HG03558 (cell line): ENCODE measurements at regions not wholly inside any gene's neighbourhood (a gene's known extent, or its start where the extent isn't known, plus 50 kb on each side); places are given as distances from the start of the nearest gene placed in this dataset.

Experiments
- ATAC-seq: cut with Tn5 transposase; IDR thresholded peaks from one replicate; pipeline ENCODE4 v1.9.1; 2021; ENCODE audit warnings: moderate number of reproducible peaks; ENCODE audit not compliant: unreplicated experiment; ENCODE audit errors: extremely low read depth

DNA sequence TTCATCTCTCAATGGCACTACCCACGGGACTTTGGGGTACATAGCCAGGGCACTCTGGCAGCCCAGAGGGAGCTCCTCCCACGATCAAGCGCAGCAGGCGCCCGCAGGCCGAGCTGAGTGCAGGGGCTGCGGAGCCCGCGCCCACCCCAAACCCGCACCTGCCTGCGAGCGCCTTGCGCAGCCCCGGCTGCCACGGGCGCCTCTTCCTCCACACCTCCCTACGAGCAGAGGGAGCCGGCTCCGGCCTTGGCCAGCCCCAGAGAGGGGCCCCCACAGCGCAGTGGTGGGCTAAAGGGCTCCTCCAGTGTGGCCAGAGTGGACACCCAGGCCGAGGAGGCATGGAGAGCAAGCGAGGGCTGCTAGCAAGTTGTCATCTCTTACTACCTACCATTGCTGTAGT, 165.2 kb downstream of the UBE2E3 start:
- ATAC-seq = no peak

- ATAC-seq = no peak
Measured at GRCh38 chr2:181146171-181146570, 165.8 kb downstream of the UBE2E3 start.

DNA sequence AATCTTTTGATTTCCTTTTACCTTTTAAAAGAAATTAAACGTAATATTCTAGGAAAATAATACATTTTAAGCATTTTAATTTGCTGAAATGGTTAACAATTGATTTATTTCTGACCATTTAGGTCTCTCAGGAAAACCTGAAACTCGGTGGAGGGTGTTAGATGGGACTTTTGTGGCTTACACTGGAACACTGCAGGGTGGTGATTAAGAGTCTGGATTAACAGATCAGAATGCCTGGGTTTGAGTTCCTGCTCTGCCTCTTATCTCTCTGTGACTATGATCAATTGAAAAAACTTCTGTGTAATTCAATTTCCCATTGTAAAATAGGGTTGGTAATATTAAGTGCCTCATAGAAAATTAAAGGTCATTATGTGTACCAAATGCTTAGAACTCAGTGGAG, 168.7 kb downstream of the UBE2E3 start:
- ATAC-seq = no peak

- no peak for ATAC-seq
Measured at GRCh38 chr2:181152226-181152625, 171.8 kb downstream of the UBE2E3 start.

DNA sequence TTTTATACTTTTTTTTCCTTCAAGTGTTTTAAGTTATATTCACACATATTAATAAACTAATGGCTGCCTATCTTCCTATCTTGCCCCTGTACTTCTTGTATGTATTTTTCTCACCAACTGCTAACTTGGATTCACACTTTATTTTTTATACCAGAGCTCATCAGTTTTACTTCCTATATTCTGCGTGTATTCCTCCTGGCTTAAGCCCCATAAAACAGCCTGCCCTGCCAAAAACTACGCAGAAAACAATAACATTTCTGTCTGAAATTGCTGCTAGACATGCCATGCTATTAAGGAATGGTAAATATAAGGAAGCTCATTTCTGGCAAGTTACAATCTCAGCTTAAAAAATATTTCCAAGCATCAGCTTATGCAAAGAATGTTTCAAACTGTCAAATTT, 172.3 kb downstream of the UBE2E3 start:
- ATAC-seq = no peak

GRCh38 chr2:181153886-181154285, 173.5 kb downstream of the UBE2E3 start:
- no peak for ATAC-seq

DNA sequence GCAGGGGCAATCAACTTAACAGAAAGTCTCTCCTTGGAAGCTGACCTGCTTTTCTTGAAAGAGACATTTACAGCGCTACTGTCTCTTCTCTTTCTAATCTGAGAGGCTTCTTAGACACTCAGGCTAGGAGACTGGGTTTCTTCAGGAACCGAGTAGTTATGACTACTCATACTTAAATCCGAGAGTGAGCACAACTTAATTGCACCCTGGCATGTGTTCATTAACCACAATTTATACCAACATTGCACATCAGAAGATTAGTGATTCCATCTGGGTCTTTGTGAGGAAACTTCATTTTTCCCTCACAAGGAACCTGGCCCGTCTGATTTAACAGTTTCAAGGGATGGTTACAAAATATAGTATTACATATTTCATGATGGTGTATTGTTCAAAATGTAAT, 176.9 kb downstream of the UBE2E3 start:
- no peak for ATAC-seq

DNA sequence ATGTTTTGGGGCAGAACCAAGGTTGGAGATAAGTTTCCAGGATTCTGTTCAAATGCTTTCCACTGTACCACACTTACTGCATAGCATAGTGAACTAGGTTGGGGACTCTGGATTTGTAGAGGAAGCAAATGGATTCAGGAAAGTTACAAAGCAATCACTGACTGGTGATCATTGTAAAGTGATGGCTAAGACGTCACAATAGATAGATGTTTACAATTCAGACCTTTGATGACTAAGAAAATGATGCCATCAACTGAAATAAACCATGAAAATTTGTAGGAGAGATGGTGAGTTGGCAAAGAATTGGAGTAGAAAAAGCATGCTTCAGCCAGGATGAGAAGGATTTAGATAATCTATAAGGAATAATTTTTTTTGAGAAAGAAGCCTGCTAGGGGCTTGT, 178.0 kb downstream of the UBE2E3 start:
- ATAC-seq = no peak

DNA sequence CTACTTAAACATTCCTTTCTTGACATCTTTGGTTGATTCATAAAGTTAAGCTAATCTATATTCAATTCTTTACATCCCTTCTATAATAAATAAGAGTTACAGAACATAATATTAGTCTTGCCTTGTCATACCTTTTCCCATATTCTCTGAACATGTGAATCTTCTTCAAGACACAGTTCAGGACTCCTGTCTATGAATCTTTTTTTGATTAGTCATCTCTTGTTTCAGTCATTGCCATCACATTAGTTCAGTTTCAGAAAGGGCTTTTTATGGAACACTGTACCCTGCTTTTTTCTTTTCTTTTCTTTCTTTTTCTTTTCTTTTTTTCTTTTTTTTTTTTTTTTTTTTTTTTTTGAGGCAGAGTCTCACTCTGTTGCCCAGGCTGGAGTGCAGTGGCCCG, 181.2 kb downstream of the UBE2E3 start:
- no peak for ATAC-seq

DNA sequence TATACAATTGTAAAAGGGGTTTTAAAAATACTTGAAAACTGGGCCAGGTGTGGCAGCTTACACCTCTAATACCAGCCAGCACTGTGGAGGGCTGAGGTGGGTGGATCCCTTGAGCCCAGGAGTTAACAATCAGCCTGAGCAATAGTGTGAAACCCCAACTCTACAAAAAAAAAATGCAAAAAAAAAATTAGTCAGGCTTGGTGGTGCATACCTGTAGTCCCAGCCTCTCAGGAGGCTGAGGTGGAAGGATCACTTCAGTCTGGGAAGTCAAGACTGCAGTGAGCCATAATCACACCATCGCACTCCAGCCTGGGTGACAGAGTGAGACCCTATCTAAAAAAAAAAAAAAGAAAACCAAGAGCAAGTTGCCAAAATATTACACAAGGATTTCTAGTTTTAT, 182.7 kb downstream of the UBE2E3 start:
- ATAC-seq = no peak

DNA sequence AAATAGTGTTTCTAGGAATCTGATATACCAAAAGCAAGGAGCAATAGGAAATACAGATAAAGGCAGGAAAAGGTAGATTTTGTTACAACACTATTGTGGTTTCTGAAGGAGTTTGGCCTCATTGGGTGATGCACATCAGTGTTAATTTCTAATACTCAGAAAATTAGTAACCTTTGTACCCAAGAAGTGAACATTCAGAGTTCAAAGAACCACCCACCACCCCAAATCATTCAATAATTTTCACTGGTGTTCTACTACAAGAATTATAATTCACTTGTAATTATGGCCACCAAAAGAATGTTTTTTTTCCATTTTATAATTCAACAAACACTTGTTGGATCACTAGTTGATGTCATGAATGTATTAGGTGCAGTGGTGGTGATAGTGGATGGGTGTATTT, 183.3 kb downstream of the UBE2E3 start:
- no peak for ATAC-seq

DNA sequence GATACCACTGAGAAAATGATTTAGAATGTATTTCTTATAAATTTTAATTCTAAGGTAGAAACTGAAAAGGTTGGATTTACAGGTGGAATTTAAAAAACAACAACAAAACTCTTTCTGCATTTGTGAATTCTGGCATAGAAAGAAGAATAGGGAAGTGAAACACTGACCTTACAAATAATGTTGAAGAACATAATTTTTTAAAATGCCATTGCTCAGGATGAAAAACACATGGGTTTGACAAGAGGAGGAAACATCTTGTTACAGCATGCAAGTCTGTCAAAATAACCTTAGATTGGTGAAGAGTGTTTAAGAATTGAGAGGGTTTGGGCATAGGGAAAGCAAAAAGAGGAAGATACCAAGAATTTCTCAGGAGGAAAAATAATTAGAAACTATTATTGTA, 184.3 kb downstream of the UBE2E3 start:
- peak; percentile 51 for ATAC-seq

DNA sequence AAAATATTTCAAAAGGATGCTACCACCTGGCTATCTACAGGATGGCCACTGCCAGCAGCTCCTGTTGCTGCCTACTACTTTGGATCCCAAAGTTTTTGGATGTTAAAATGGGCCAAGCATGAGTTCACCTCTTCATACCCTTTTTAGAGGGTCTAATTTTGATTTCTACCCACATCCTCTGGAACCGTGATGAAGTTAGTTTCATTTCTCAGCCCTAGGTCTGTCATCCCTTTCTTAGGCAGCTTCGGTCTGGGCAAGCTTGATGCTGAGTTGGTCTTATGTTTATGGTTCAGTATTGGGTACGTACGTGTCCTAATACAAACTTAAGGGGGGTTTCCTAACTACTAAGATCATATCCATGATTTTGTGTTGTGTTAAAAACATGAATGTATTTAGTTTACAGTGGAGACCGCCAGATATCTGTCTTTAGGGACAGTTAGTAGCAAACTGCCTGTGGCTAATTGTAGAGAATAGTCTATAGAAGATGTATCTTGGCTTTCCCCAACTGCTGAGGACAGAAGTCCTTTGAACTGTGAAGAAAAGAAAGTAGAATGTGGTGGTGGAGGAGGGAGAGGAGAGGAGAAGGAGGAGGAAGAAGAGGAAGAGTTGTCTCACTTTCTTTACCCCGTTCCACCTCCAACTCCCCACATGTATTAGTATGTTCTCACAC, 184.9 kb downstream of the UBE2E3 start:
- ATAC-seq = no peak

- no peak for ATAC-seq
Measured at GRCh38 chr2:181169503-181169902, 189.1 kb downstream of the UBE2E3 start.

- ATAC-seq = no peak
Measured at GRCh38 chr2:181170256-181170655, 189.9 kb downstream of the UBE2E3 start.

DNA sequence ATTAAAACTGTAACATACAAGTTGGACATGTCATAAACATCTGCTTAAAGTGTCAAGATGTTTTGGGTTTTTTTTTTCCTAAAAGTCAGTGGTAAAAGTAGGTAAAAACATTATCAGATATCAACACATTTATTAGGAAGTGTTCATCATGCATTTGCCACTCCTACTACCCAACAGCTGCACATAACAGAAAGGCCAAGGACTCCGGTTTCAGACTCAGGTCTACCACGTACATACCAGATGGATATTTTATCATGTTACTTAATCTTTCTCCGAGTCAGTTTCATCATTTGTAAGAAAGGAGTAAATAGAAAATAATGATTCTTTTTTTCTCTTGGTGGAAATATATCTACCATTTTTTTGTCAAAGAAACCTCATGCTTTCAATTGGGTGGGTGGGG, 192.3 kb downstream of the UBE2E3 start:
- ATAC-seq = no peak

DNA sequence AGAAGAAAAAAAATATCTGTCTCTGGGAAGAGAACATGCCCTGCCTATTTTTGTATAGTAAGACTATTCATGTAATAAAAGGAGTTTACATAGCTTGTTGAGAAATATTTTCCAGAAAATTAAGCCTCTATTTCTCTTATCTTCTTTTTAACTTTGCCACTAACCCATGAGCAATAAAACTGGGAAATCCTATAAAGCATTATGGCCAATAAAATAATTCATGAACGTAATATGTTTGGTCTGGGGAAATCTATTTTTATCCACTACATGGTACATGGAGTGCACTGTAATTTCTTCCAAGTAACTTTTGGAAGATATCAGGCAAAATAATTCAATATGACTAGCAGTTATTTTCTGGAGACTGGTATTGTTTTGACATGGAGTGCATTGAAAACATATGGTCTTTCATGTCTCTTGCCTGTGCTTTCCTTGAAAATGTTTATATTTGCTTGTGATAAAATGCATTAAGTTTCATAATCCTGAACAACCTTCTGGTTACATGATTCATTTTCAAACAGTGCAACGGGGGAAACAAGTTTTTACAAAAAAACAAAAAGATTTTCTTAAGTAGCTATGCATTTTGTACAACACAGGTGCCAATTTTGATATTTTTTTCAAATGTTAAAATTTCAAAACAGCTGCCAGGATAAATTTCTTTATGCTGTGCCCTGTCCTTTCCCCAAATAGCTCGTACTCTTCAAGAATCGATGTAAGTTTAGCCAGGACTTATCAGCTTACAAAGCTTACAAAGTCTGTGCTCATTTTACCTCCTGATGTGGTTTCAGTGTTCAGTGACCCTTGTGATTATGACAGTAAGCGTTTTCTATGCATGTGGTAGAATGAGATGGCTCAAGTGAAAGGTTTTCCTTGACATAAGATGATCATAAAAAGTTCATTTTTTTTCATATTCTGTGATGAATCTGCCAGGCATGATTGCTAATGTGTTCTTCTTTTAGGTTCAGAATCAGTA, 194.5 kb downstream of the UBE2E3 start:
- no peak for ATAC-seq

DNA sequence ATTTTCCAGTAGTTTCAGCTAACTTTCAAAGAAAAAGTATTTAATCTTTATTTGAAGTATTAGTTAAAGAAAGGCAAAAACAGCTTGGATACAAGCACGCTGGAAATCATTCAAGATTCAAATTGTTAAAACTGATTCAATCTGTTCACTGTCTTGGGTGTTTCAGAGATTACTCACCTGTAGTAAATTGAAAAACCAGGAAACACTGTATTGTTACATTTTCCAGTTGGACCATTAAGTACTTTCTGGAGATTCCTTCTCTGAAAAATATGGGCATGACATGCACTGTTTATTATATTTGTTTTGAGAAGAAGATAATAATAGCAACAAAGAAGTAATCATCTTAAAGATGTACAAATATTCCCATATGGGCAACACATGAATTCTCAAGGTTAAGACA, 196.1 kb downstream of the UBE2E3 start:
- no peak for ATAC-seq

DNA sequence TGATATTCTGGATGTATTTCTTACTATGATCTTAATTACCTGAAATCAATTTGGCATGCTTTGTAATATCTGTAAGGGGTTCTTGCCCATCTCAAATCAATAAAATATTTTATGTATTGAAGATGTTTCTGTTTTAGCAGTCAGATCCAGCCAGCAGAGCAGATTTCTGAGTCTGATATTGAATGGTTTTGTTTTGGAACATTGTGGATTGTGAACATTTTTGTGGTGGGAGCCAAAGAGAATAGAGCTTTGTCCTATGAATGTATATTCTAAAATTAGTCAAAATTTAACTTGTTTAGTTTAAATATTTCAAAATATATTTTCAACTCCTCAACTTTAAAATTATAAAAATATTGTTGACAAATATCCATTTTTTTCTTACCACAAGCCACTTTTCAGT, 197.0 kb downstream of the UBE2E3 start:
- ATAC-seq = no peak

DNA sequence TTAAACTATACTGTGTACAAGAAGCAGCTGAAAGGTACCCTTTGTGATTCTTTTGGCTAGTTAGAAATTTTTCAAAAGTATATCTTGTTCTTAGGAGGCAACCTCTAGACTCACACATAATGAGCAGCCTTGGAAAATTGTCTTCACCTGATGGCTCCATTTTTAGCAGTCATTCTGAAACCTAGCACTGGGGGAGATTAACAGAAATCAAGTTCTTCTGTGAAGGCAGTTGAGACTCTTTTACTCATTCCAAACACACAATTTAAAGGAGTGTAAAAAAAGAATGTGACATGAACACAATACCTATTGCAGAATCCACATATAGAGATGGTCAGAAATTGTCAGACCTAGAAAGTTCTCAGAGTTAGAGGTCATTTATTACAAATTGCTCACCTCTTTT, 197.7 kb downstream of the UBE2E3 start:
- no peak for ATAC-seq

GRCh38 chr2:181178823-181179412, 198.5 kb downstream of the UBE2E3 start:
- ATAC-seq = no peak
